A549 (cell line): ENCODE measurements at regions not wholly inside any gene's neighbourhood (a gene's known extent, or its start where the extent isn't known, plus 50 kb on each side); places are given as distances from the start of the nearest gene placed in this dataset.

Experiments used
- ATAC-seq, 2 experiments: fragments of 200-7000 bp in 1 of 2; fragments of >200 bp in 1 of 2; cut with Nextera tagmentation in 1 of 2; cut with Tn5 transposase in 1 of 2; 3 replicates each; pipeline versions ENCODE4 v1.8.0 to v1.9.1; 2018 to 2020; ENCODE audit warnings: mild to moderate bottlenecking in 1 of 2, moderate library complexity in 1 of 2
- CTCF ChIA-PET: fragments of 300-600 bp; sonication (Branson Sonifier 250); formaldehyde crosslinking; extraction: SDS; loops from one replicate; lab custom pipeline; 2021; ENCODE audit warnings: antibody characterized with exemption, inconsistent platforms; lab: Yijun Ruan, JAX
- POLR2A ChIA-PET: fragments of 350-600 bp; formaldehyde crosslinking; extraction: SDS; loops from one replicate; lab custom pipeline; 2021; ENCODE audit warnings: antibody characterized with exemption, inconsistent platforms; lab: Yijun Ruan, JAX
- DNase-seq, 2 experiments: peaks; one replicate each; pipeline versions ENCODE4 v3.0.0 to v3.0.0-alpha.2; 2011 to 2016; ENCODE audit warnings: low read depth in 1 of 2, low spot score in 1 of 2
- FAIRE-seq: peaks from 2 replicates; lab custom pipeline; 2011; peaks lifted over from hg19 to GRCh38; lab: Jason Lieb, UNC
- H3K27ac ChIP-seq, 2 experiments: fragments of >200 bp; sonication (Bioruptor Twin); formaldehyde crosslinking; 3 replicates each; pipeline ENCODE4 v1.5.1; 2016 to 2017
- H3K4me1 ChIP-seq: fragments of >200 bp; sonication (Bioruptor Twin); formaldehyde crosslinking; 3 replicates; pipeline ENCODE4 v1.6.1; 2016
- H3K4me2 ChIP-seq: fragments of >200 bp; sonication (Bioruptor Twin); formaldehyde crosslinking; 3 replicates; pipeline ENCODE4 v1.6.1; 2016
- H3K4me3 ChIP-seq: fragments of >200 bp; sonication (Bioruptor Twin); formaldehyde crosslinking; 3 replicates; pipeline ENCODE4 v1.5.1; 2016
- H3K9me3 ChIP-seq: fragments of >200 bp; sonication (Bioruptor Twin); formaldehyde crosslinking; 3 replicates; pipeline ENCODE4 v1.6.1; 2016
- BCL3 ChIP-seq: fragments of >200 bp; sonication (Bioruptor Twin); formaldehyde crosslinking; IDR thresholded peaks from 3 replicates; pipeline ENCODE4 v1.6.1; 2016
- CBX2 ChIP-seq: fragments of 200-600 bp; sonication (generic); IDR thresholded peaks from 2 replicates; pipeline ENCODE4 v1.6.1; 2016; ENCODE audit warnings: low read depth, mild to moderate bottlenecking, borderline replicate concordance
- EHF ChIP-seq: fragments of 250-450 bp; sonication (Bioruptor Pico); IDR thresholded peaks from 2 replicates; pipeline ENCODE4 v1.5.0; 2020; ENCODE audit warnings: mild to moderate bottlenecking
- ELK1 ChIP-seq: fragments of 150-350 bp; IDR thresholded peaks from 2 replicates; pipeline ENCODE4 v1.6.1; 2014; ENCODE audit warnings: low read depth, mild to moderate bottlenecking, low read length
- EP300 ChIP-seq, 2 experiments: fragments of >200 bp; sonication (Bioruptor Twin); formaldehyde crosslinking; IDR thresholded peaks; 2 replicates in 1 of 2; 3 replicates in 1 of 2; pipeline ENCODE4 v1.6.1; 2016 to 2017
- ESRRA ChIP-seq: fragments of 150-350 bp; IDR thresholded peaks from 2 replicates; pipeline ENCODE4 v1.6.1; 2014; ENCODE audit warnings: mild to moderate bottlenecking, low read length, borderline replicate concordance
- FOSB ChIP-seq: fragments of 250-450 bp; sonication (Bioruptor Pico); IDR thresholded peaks from 2 replicates; pipeline ENCODE4 v1.5.0; 2020; ENCODE audit warnings: mild to moderate bottlenecking, moderate library complexity
- FOXS1 ChIP-seq: fragments of 250-450 bp; sonication (Bioruptor Pico); IDR thresholded peaks from 2 replicates; pipeline ENCODE4 v1.5.0; 2020; ENCODE audit warnings: mild to moderate bottlenecking, moderate library complexity
- GATA3 ChIP-seq: IDR thresholded peaks from 2 replicates; pipeline ENCODE4 v1.6.1; 2012; ENCODE audit warnings: borderline replicate concordance
- HDAC2 ChIP-seq: fragments of 200-600 bp; sonication (generic); IDR thresholded peaks from 2 replicates; pipeline ENCODE4 v1.6.1; 2016
- HEYL ChIP-seq: fragments of 250-450 bp; sonication (Bioruptor Pico); IDR thresholded peaks from 2 replicates; pipeline ENCODE4 v1.8.0; 2021; ENCODE audit warnings: mild to moderate bottlenecking, moderate library complexity
- HOXB13 ChIP-seq: fragments of 250-450 bp; sonication (Bioruptor Pico); IDR thresholded peaks from 2 replicates; pipeline ENCODE4 v1.5.0; 2020; ENCODE audit warnings: low read depth, mild to moderate bottlenecking, moderate library complexity
- JUN ChIP-seq, 2 experiments: fragments of >200 bp; sonication (Bioruptor Twin); formaldehyde crosslinking; IDR thresholded peaks; 2 replicates in 1 of 2; 3 replicates in 1 of 2; pipeline ENCODE4 v1.6.1; 2016 to 2017
- JUNB ChIP-seq: fragments of >200 bp; sonication (Bioruptor Twin); formaldehyde crosslinking; IDR thresholded peaks from 2 replicates; pipeline ENCODE4 v1.6.1; 2016
- MAFK ChIP-seq: fragments of 450-650 bp; IDR thresholded peaks from 2 replicates; pipeline ENCODE4 v1.6.1; 2014; ENCODE audit not compliant: partially characterized antibody
- NR3C1 ChIP-seq: fragments of >200 bp; sonication (Bioruptor Twin); formaldehyde crosslinking; IDR thresholded peaks from 3 replicates; pipeline ENCODE4 v1.6.1; 2017
- PHF8 ChIP-seq: fragments of 200-600 bp; sonication (generic); IDR thresholded peaks from 2 replicates; pipeline ENCODE4 v1.6.1; 2016; ENCODE audit warnings: low read depth, mild to moderate bottlenecking, antibody characterized with exemption, moderate library complexity, borderline replicate concordance
- RAD21 ChIP-seq, 2 experiments: fragments of >200 bp in 1 of 2; sonication (Bioruptor Twin) in 1 of 2; formaldehyde crosslinking in 1 of 2; IDR thresholded peaks in 1 of 2; conservative IDR thresholded peaks in 1 of 2; 2 replicates in 1 of 2; 3 replicates in 1 of 2; pipeline ENCODE4 v1.6.1; 2012 to 2018; ENCODE audit warnings: inconsistent platforms in 1 of 2
- RCOR1 ChIP-seq: fragments of 150-350 bp; IDR thresholded peaks from 2 replicates; pipeline ENCODE4 v1.6.1; 2014; ENCODE audit warnings: antibody characterized with exemption, low read length, low read depth
- REST ChIP-seq: fragments of 200-600 bp; sonication (generic); IDR thresholded peaks from 2 replicates; pipeline ENCODE4 v1.6.1; 2016; ENCODE audit warnings: antibody characterized with exemption, mild to moderate bottlenecking, moderate library complexity
- RFX5 ChIP-seq: fragments of 450-650 bp; IDR thresholded peaks from 2 replicates; pipeline ENCODE4 v1.7.1; 2014; ENCODE audit warnings: antibody characterized with exemption, mild to moderate bottlenecking, moderate library complexity
- SMC3 ChIP-seq: fragments of >200 bp; sonication (Bioruptor Twin); formaldehyde crosslinking; IDR thresholded peaks from 3 replicates; pipeline ENCODE4 v1.6.1; 2018; ENCODE audit warnings: inconsistent platforms
- SREBF2 ChIP-seq: fragments of 450-650 bp; IDR thresholded peaks from 2 replicates; pipeline ENCODE4 v1.6.1; 2014; ENCODE audit warnings: mild to moderate bottlenecking, moderate library complexity
- TFCP2L1 ChIP-seq: fragments of 250-450 bp; sonication (Bioruptor Pico); IDR thresholded peaks from 2 replicates; pipeline ENCODE4 v1.5.0; 2021; ENCODE audit warnings: mild to moderate bottlenecking
- TP53 ChIP-seq: fragments of 250-450 bp; sonication (Bioruptor Pico); IDR thresholded peaks from 2 replicates; pipeline ENCODE4 v1.5.0; 2021; ENCODE audit warnings: mild to moderate bottlenecking, moderate library complexity
- ZC3H11A ChIP-seq: fragments of 450-650 bp; IDR thresholded peaks from 2 replicates; pipeline ENCODE4 v1.6.1; 2014; ENCODE audit warnings: antibody characterized with exemption, mild to moderate bottlenecking
- WGBS: methylation state at CpG from one replicate; pipeline ENCODE4 v1.1.6; 2017; ENCODE audit errors: missing lambda C conversion rate; 5-methylcytosine and 5-hydroxymethylcytosine counted together
- TF ChIP-seq, protein P1 (sequence below): IDR thresholded peaks from 2 replicates; pipeline ENCODE4 v1.6.1; 2012
- TF ChIP-seq, protein P2 (sequence below): IDR thresholded peaks from 2 replicates; pipeline ENCODE4 v1.6.1; 2012; ENCODE audit warnings: low read depth, borderline replicate concordance
- TF ChIP-seq, protein P3 (sequence below): fragments of 450-650 bp; IDR thresholded peaks from 2 replicates; pipeline ENCODE4 v1.6.1; 2014; ENCODE audit warnings: antibody characterized with exemption

DNA sequence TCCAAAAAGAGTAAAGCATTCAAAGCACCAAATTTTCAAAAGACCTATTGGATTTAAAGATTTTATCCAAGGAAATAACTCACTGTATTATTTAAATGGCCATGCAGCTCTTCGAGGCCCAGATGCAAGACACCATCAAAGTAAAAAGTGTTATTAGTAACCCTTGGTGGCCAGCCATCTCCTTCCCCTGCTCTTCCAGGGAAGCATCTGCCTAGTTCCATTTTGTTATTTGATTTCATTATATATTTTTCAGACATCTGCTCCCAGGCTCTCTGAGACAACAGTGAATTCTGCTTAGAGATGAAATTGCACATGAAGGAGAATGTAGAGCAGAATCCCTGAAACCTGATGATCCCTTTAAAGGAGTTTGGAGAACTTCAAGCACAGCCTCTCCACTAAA, 252.3 kb upstream of the TBX18 start:
- DNase-seq = no peak
- WGBS = 37% methylated on average over 1 of the region's 1 CpG
- POLR2A ChIA-PET = no interaction called here
- no peak for ATAC-seq
- no peaks in the 10 kb centered on the region for H3K9me3 ChIP-seq
- H3K27ac ChIP-seq = no peak overlapping the region
- no peak for TF ChIP-seq ELK1
- no peak for TF ChIP-seq HEYL (CRISPR knock-in tag)
- no peak for TF ChIP-seq RCOR1
- no peak for TF ChIP-seq RFX5
- TF ChIP-seq ESRRA = no peak
- TF ChIP-seq REST = no peak
- TF ChIP-seq TP53 = no peak
- no peak for TF ChIP-seq SMC3
- FAIRE-seq = no peak
- H3K4me2 ChIP-seq = no peak overlapping the region
- H3K4me3 ChIP-seq = no peak overlapping the region
- H3K4me1 ChIP-seq = no peaks in the 10 kb centered on the region
- CTCF ChIA-PET = no interaction called here

GRCh38 chr6:85015396-85015990, 251.1 kb upstream of the TBX18 start:
- FAIRE-seq = no peak
- no peak overlapping the region for H3K4me3 ChIP-seq
- H3K4me2 ChIP-seq = peak overlapping the region; percentile 34; the same call in 2 of the 3 replicates
- no peaks in the 10 kb centered on the region for H3K4me1 ChIP-seq
- CTCF ChIA-PET = interaction anchor here (1.2 to 1.6 kb wide), 3 partner anchors 36 to 112 kb away, joined by 3 to 4 read pairs (median 3); no protein-coding TSS in a partner anchor
- DNase-seq = peak; percentile 31 to 79
- 7% methylated on average over 12 of the region's 12 CpGs for WGBS
- peak; percentile 97 to 100 for ATAC-seq
- POLR2A ChIA-PET = no interaction called here
- H3K27ac ChIP-seq = peak overlapping the region; percentile 57 to 64; a peak in 4 of 6 replicates
- H3K9me3 ChIP-seq = no peaks in the 10 kb centered on the region
- no peak for TF ChIP-seq HDAC2
- no peak for TF ChIP-seq ELK1
- TF ChIP-seq EP300 (IDR thresholded peaks at IDR 0.05) = no peak
- no peak for TF ChIP-seq HOXB13 (CRISPR knock-in tag)
- TF ChIP-seq, protein P1, sequence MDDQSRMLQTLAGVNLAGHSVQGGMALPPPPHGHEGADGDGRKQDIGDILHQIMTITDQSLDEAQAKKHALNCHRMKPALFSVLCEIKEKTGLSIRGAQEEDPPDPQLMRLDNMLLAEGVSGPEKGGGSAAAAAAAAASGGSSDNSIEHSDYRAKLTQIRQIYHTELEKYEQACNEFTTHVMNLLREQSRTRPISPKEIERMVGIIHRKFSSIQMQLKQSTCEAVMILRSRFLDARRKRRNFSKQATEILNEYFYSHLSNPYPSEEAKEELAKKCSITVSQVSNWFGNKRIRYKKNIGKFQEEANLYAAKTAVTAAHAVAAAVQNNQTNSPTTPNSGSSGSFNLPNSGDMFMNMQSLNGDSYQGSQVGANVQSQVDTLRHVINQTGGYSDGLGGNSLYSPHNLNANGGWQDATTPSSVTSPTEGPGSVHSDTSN = no peak
- no peak for TF ChIP-seq PHF8
- no peak for TF ChIP-seq EHF
- TF ChIP-seq JUNB = no peak
- TF ChIP-seq NR3C1 = no peak
- TF ChIP-seq ZC3H11A = no peak
- TF ChIP-seq JUN (IDR thresholded peaks at IDR 0.05) = no peak
- no peak for TF ChIP-seq BCL3
- no peak for TF ChIP-seq FOSB (CRISPR knock-in tag)
- TF ChIP-seq, protein P2, sequence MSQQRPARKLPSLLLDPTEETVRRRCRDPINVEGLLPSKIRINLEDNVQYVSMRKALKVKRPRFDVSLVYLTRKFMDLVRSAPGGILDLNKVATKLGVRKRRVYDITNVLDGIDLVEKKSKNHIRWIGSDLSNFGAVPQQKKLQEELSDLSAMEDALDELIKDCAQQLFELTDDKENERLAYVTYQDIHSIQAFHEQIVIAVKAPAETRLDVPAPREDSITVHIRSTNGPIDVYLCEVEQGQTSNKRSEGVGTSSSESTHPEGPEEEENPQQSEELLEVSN = no peak
- no peak for TF ChIP-seq FOXS1 (CRISPR knock-in tag)
- peak; percentile 63 to 65 for TF ChIP-seq RAD21 (conservative IDR thresholded peaks at IDR 0.05 in 1 of 2, IDR thresholded peaks at IDR 0.05 in 1 of 2)
- TF ChIP-seq, protein P3, sequence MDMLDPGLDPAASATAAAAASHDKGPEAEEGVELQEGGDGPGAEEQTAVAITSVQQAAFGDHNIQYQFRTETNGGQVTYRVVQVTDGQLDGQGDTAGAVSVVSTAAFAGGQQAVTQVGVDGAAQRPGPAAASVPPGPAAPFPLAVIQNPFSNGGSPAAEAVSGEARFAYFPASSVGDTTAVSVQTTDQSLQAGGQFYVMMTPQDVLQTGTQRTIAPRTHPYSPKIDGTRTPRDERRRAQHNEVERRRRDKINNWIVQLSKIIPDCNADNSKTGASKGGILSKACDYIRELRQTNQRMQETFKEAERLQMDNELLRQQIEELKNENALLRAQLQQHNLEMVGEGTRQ = no peak
- TF ChIP-seq TP53 = no peak
- TF ChIP-seq TFCP2L1 = no peak
- no peak for TF ChIP-seq GATA3
- TF ChIP-seq CBX2 = no peak
- TF ChIP-seq SREBF2 = no peak
- TF ChIP-seq SMC3 = peak; percentile 79
- no peak for TF ChIP-seq MAFK
